ENCODE measurements at regions not wholly inside any gene's neighbourhood (a gene's known extent, or its start where the extent isn't known, plus 50 kb on each side); places are given as distances from the start of the nearest gene placed in this dataset.

- intact Hi-C loops (cut with DNase I), result no loop called here
- DNase-seq (ENCODE audit: low spot score), result no peak
These were observed 58.9 kb downstream of the DIRAS3 start for GRCh38 chr1:67991546-67991945.

- intact Hi-C loops (cut with DNase I), result no loop called here
- DNase-seq (ENCODE audit: low spot score), result no peak
These were observed 62.4 kb downstream of the DIRAS3 start for GRCh38 chr1:67988066-67988465.

- no peak for DNase-seq (ENCODE audit: low spot score)
These were observed 63.2 kb downstream of the DIRAS3 start for GRCh38 chr1:67987046-67987799.

GRCh38 chr1:67983867-67984266 lies 66.6 kb downstream of the DIRAS3 start:
- intact Hi-C loops (cut with DNase I), result no loop called here
- DNase-seq (ENCODE audit: low spot score), result no peak

More at GRCh38 chr1:67987046-67987799, 63.2 kb downstream of the DIRAS3 start:
- intact Hi-C loops (cut with DNase I), result no loop called here

GRCh38 chr1:67980028-67980427 lies 70.4 kb downstream of the DIRAS3 start:
- no peak for DNase-seq (ENCODE audit: low spot score)
- intact Hi-C loops (cut with DNase I), result no loop called here

- DNase-seq (ENCODE audit: low spot score), result no peak
- intact Hi-C loops (cut with DNase I), result no loop called here
These were observed 70.9 kb downstream of the DIRAS3 start for GRCh38 chr1:67979532-67979931.

GRCh38 chr1:67978890-67979516 lies 71.4 kb downstream of the DIRAS3 start:
- intact Hi-C loops (cut with DNase I), result no loop called here
- DNase-seq (ENCODE audit: low spot score), result no peak

- no peak for DNase-seq (ENCODE audit: low spot score)
- intact Hi-C loops (cut with DNase I), result no loop called here
These were observed 72.7 kb downstream of the DIRAS3 start for GRCh38 chr1:67977756-67978155.

GRCh38 chr1:67973051-67973450 lies 77.4 kb downstream of the DIRAS3 start:
- intact Hi-C loops (cut with DNase I), result no loop called here
- no peak for DNase-seq (ENCODE audit: low spot score)

GRCh38 chr1:67970088-67970487 lies 80.3 kb downstream of the DIRAS3 start:
- intact Hi-C loops (cut with DNase I), result no loop called here
- DNase-seq (ENCODE audit: low spot score), result no peak

GRCh38 chr1:67969446-67969845 lies 81.0 kb downstream of the DIRAS3 start:
- intact Hi-C loops (cut with DNase I), result no loop called here
- DNase-seq (ENCODE audit: low spot score), result no peak

- no peak for DNase-seq (ENCODE audit: low spot score)
- intact Hi-C loops (cut with DNase I), result no loop called here
These were observed 83.8 kb downstream of the DIRAS3 start for GRCh38 chr1:67966666-67967009.

GRCh38 chr1:67965995-67966665 lies 84.3 kb downstream of the DIRAS3 start:
- intact Hi-C loops (cut with DNase I), result no loop called here
- DNase-seq (ENCODE audit: low spot score), result no peak

GRCh38 chr1:67963263-67963662 lies 87.2 kb downstream of the DIRAS3 start:
- intact Hi-C loops (cut with DNase I), result no loop called here
- no peak for DNase-seq (ENCODE audit: low spot score)

GRCh38 chr1:67960766-67961165 lies 89.7 kb downstream of the DIRAS3 start:
- intact Hi-C loops (cut with DNase I), result no loop called here
- no peak for DNase-seq (ENCODE audit: low spot score)

GRCh38 chr1:67958472-67958871 lies 92.0 kb downstream of the DIRAS3 start:
- no peak for DNase-seq (ENCODE audit: low spot score)
- intact Hi-C loops (cut with DNase I), result no loop called here

GRCh38 chr1:67957066-67957465 lies 93.4 kb downstream of the DIRAS3 start:
- intact Hi-C loops (cut with DNase I), result no loop called here
- no peak for DNase-seq (ENCODE audit: low spot score)

GRCh38 chr1:67956116-67956515 lies 94.3 kb downstream of the DIRAS3 start:
- intact Hi-C loops (cut with DNase I), result no loop called here
- DNase-seq (ENCODE audit: low spot score), result no peak

GRCh38 chr1:67955591-67955990 lies 94.8 kb downstream of the DIRAS3 start:
- DNase-seq (ENCODE audit: low spot score), result no peak
- intact Hi-C loops (cut with DNase I), result no loop called here

GRCh38 chr1:67953301-67953700 lies 97.1 kb downstream of the DIRAS3 start:
- intact Hi-C loops (cut with DNase I), result no loop called here

GRCh38 chr1:67952071-67952470 lies 98.4 kb downstream of the DIRAS3 start:
- intact Hi-C loops (cut with DNase I), result no loop called here
- no peak for DNase-seq (ENCODE audit: low spot score)

More at GRCh38 chr1:67953301-67953700, 97.1 kb downstream of the DIRAS3 start:
- DNase-seq (ENCODE audit: low spot score), result no peak
